Memory B cell (primary cell): ENCODE measurements at regions not wholly inside any gene's neighbourhood (a gene's known extent, or its start where the extent isn't known, plus 50 kb on each side); places are given as distances from the start of the nearest gene placed in this dataset.
"Not testable (repeated sequence)": the region's sequence is repeated elsewhere in the genome, so short reads cannot be mapped to it uniquely, and the experiment has no call there.

Experiments
- ATAC-seq: fragments of 150-1000 bp; cut with Tn5 transposase; 2 replicates; pipeline ENCODE4 v1.10.0; 2021; ENCODE audit warnings: low read depth, mild to moderate bottlenecking, moderate library complexity
- DNase-seq, 2 donors: peaks; one replicate each; pipeline ENCODE4 v3.0.0; 2022; ENCODE audit warnings: low spot score in 2 of 2
- H3K27ac Mint-ChIP-seq: one replicate; pipeline ENCODE4 v1.8.0; 2022; ENCODE audit warnings: mild to moderate bottlenecking, moderate library complexity, mixed read lengths
- H3K27me3 Mint-ChIP-seq: one replicate; pipeline ENCODE4 v1.8.0; 2022; ENCODE audit warnings: mixed read lengths
- H3K36me3 Mint-ChIP-seq: one replicate; pipeline ENCODE4 v1.8.0; 2022; ENCODE audit warnings: mild to moderate bottlenecking, mixed read lengths
- H3K4me1 Mint-ChIP-seq: one replicate; pipeline ENCODE4 v1.8.0; 2022; ENCODE audit warnings: mixed read lengths
- H3K4me3 Mint-ChIP-seq: one replicate; pipeline ENCODE4 v1.8.0; 2022; ENCODE audit warnings: mild to moderate bottlenecking, moderate library complexity, mixed read lengths
- H3K9me3 Mint-ChIP-seq: one replicate; pipeline ENCODE4 v1.8.0; 2022; ENCODE audit warnings: mixed read lengths

GRCh38 chr12:105864901-105865300 lies 273.9 kb downstream of the NUAK1 start:
- Mint-ChIP-seq H3K4me3 (no peak overlapping the region), H3K27me3 (peaks cover 9% of the 10 kb centered on the region), H3K4me1 (no peaks in the 10 kb centered on the region), H3K9me3 (no peaks in the 10 kb centered on the region), H3K27ac (no peak overlapping the region), H3K36me3 (no peaks in the 10 kb centered on the region)
- no peak for ATAC-seq
- DNase-seq, result no peak

DNA sequence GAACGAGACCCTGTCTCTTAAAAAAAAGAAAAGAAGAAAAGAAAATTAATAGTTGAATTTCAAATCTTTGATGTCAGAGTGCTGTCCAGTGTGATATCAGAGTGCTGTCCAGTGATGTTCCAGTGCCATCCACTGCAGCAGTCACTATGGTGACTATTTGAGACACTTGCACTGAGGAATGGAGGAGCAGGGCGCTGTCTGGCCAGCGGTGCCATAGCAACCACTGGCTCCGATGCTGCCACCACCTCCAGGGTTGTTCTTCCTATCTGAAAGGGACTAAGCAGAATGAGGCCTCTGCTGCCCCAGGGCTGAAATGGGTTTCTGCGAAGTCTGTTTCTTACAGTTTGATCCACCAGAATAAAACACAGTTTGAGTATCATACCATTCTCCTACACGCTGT lies 272.9 kb downstream of the NUAK1 start:
- DNase-seq (no peak), ATAC-seq (no peak)
- peaks cover 8% of the 10 kb centered on the region for H3K27me3 Mint-ChIP-seq
- H3K9me3 Mint-ChIP-seq, result peaks cover 4% of the 10 kb centered on the region
- no peaks in the 10 kb centered on the region for H3K36me3 Mint-ChIP-seq
- H3K4me3 Mint-ChIP-seq, result no peak overlapping the region
- no peak overlapping the region for H3K27ac Mint-ChIP-seq
- H3K4me1 Mint-ChIP-seq, result no peaks in the 10 kb centered on the region

DNA sequence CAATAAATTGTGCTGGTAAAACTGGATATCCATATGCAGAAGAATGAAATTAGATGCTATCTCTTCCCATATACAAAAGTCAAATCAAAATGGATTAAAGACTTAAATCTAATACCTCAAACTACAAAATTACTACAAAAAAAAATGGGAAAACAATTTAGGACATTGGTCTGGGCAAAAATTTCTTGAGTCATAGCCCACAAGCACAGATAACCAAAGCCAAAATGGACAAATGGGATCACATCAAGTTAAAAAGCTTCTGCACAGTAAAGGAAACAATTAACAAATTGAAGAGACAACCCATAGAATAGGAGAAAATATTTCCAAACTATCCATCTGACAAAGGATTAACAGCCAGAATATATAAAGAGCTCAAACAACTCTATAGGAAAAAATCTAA lies 264.6 kb downstream of the NUAK1 start:
- Mint-ChIP-seq H3K4me1 (no peaks in the 10 kb centered on the region), H3K27ac (no peak overlapping the region), H3K27me3 (peaks cover 1% of the 10 kb centered on the region), H3K9me3 (peaks cover 8% of the 10 kb centered on the region), H3K4me3 (no peak overlapping the region), H3K36me3 (no peaks in the 10 kb centered on the region)
- ATAC-seq (no peak), DNase-seq (no peak)

- Mint-ChIP-seq H3K4me1 (no peaks in the 10 kb centered on the region), H3K36me3 (no peaks in the 10 kb centered on the region), H3K4me3 (no peak overlapping the region), H3K9me3 (peaks cover 1% of the 10 kb centered on the region), H3K27ac (no peak overlapping the region), H3K27me3 (no peaks in the 10 kb centered on the region)
- DNase-seq (no peak), ATAC-seq (no peak)
Measured at GRCh38 chr12:105876396-105876927, 262.3 kb downstream of the NUAK1 start.

DNA sequence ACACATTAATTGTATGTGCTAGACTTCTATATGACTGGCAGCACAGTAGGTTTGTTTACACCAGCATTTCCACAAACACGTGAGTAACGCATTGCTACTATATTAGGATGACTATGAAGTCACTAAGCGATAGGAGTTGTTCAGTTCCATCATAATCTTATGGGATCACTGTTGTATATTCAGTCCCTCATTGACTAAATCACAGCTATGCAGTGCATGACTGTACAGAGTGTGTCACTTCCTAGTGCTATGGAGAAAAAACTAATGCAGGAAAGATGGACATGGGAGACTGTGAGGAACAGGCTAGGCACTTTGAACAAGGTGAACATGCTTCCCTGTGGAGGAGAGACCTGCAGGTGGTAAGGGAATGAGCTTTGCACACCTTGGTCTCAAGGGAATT lies 259.8 kb downstream of the NUAK1 start:
- Mint-ChIP-seq H3K27ac (no peak overlapping the region), H3K36me3 (no peaks in the 10 kb centered on the region), H3K4me1 (no peaks in the 10 kb centered on the region), H3K27me3 (peaks cover 1% of the 10 kb centered on the region), H3K9me3 (peaks cover 1% of the 10 kb centered on the region), H3K4me3 (no peak overlapping the region)
- ATAC-seq (no peak), DNase-seq (no peak)

GRCh38 chr12:105880824-105881388 lies 257.8 kb downstream of the NUAK1 start:
- no peak overlapping the region for H3K27ac Mint-ChIP-seq
- no peaks in the 10 kb centered on the region for H3K4me1 Mint-ChIP-seq
- H3K9me3 Mint-ChIP-seq, result no peaks in the 10 kb centered on the region
- H3K4me3 Mint-ChIP-seq, result no peak overlapping the region
- no peaks in the 10 kb centered on the region for H3K36me3 Mint-ChIP-seq
- ATAC-seq, result no peak
- no peak for DNase-seq
- H3K27me3 Mint-ChIP-seq, result peaks cover 1% of the 10 kb centered on the region

GRCh38 chr12:105882404-105882803 lies 256.4 kb downstream of the NUAK1 start:
- ATAC-seq (no peak), DNase-seq (no peak)
- H3K4me1 Mint-ChIP-seq, result no peaks in the 10 kb centered on the region

DNA sequence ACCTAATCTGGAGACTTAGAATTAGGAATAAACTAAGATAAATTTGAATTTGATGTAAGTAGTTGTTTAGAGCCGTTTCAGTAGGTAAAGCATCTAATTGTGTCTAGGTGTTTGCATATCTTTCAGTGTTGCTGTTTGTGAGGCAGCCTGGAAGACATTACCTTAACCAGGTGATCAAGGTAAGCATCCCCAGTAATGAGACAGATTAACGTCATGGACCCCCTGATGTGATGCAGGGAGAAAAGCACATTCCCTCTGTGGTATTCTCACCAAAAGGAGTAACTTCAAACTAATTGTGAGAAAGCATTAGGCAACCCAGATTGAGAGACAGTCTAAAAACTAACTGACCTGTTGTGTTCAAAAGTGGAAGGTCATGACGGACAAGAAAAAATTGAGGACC lies 251.6 kb downstream of the NUAK1 start:
- Mint-ChIP-seq H3K36me3 (no peaks in the 10 kb centered on the region), H3K4me1 (no peaks in the 10 kb centered on the region), H3K27ac (no peak overlapping the region), H3K4me3 (no peak overlapping the region), H3K27me3 (peaks cover 2% of the 10 kb centered on the region), H3K9me3 (no peaks in the 10 kb centered on the region)
- ATAC-seq, result no peak
- DNase-seq, result no peak

More at GRCh38 chr12:105882404-105882803, 256.4 kb downstream of the NUAK1 start:
- Mint-ChIP-seq H3K9me3 (no peaks in the 10 kb centered on the region), H3K4me3 (no peak overlapping the region), H3K27me3 (peaks cover 4% of the 10 kb centered on the region), H3K27ac (no peak overlapping the region), H3K36me3 (no peaks in the 10 kb centered on the region)

DNA sequence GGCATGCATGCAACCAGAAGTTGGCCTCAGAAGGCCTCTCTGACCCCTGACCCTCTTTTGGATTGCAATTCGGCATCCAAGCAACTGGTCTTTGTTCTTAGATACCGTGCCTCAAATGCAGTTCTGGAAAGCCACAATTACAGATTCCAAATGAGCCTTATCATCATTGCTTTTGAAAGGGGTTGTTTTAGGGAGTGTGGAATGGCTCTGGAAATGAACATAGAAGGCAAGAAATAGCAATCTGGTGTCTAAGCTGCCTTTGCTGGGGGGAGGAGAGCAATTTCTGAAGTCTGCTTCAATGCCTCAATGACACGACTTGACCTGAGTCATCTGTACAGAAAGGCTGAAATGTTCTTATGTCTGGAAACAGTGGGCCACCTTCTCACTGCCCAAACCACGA lies 250.1 kb downstream of the NUAK1 start:
- Mint-ChIP-seq H3K27ac (no peak overlapping the region), H3K27me3 (peaks cover 2% of the 10 kb centered on the region), H3K9me3 (peaks cover 2% of the 10 kb centered on the region), H3K4me3 (no peak overlapping the region), H3K36me3 (no peaks in the 10 kb centered on the region), H3K4me1 (no peaks in the 10 kb centered on the region)
- ATAC-seq, result no peak
- no peak for DNase-seq

- H3K36me3 Mint-ChIP-seq, result no peaks in the 10 kb centered on the region
- no peak overlapping the region for H3K4me3 Mint-ChIP-seq
- ATAC-seq (no peak), DNase-seq (no peak)
- peaks cover 2% of the 10 kb centered on the region for H3K9me3 Mint-ChIP-seq
- no peaks in the 10 kb centered on the region for H3K4me1 Mint-ChIP-seq
- peaks cover 2% of the 10 kb centered on the region for H3K27me3 Mint-ChIP-seq
- no peak overlapping the region for H3K27ac Mint-ChIP-seq
Measured at GRCh38 chr12:105892362-105892910, 246.3 kb downstream of the NUAK1 start.

DNA sequence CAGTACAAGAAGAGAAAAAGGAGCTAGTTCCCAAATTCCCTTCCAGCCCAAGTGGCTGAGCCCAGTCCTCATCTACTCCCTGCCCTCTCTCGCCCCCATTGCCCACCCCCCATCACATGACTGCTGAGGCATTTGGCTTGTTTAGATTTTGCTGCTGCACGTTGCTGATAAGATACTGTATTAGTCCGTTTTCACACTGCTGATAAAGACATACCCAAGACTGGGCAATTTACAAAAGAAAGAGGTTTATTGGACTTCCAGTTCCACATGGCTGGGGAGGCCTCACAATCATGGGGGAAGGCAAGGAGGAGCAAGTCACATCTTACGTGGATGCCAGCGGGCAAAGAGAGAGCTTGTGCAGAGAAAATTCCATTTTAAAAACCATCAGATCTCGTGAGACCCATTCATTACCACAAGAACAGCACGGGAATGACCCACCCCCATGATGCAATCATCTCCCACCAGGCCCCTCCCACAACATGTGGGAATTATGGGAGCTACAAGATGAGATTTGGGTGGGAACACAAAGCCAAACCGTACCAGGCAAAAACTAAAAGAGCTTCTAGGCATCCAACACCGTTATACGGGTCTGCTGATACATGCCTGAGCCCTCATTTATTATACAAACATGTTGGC lies 243.4 kb downstream of the NUAK1 start:
- ATAC-seq, H3K27ac Mint-ChIP-seq, H3K36me3 Mint-ChIP-seq, H3K4me3 Mint-ChIP-seq, H3K4me1 Mint-ChIP-seq, H3K27me3 Mint-ChIP-seq, H3K9me3 Mint-ChIP-seq, DNase-seq: not testable (repeated sequence)

DNA sequence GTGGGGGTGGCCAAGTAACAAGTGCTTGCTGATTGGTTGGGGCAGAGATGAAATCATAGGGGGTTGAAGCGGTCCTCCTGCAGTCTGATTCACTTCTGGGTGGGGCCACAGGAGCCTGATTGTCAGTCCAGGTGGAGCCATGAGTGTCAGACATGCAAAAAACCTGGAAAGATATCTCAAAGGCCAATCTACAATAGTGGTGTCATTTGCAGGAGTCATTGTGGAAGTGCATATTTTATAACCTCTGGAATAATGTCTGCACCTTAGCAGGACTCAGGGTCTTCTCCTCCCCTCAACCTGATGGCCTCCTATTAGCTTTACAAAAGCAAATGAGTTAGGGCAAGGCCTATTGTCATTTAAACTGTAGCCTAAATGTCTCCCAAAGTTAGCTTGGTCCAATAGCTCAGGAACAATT lies 241.4 kb downstream of the NUAK1 start:
- Mint-ChIP-seq H3K27me3 (peaks cover 3% of the 10 kb centered on the region), H3K27ac (no peak overlapping the region), H3K9me3 (peaks cover 2% of the 10 kb centered on the region), H3K4me3 (no peak overlapping the region), H3K36me3 (no peaks in the 10 kb centered on the region), H3K4me1 (no peaks in the 10 kb centered on the region)
- ATAC-seq (no peak), DNase-seq (no peak)

DNA sequence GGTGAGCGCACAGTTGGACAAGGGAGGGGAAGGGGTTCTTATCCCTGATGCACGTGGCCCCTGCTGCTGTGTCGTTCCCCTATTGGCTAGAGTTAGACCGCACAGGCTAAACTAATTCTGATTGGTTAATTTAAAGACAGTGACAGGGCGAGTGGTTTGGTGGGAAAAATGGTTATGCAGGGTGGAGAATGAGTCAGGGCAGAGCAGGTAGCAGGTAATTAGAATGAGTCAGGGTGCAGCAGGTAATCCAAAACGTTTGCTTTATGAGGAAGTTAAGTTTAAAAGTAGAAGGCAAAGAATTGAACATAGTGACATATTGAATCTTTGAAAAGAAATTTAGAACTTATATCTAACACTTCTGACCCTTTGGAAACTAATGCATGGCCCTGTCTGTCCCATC lies 240.5 kb downstream of the NUAK1 start:
- not testable (repeated sequence) for H3K27me3 Mint-ChIP-seq, H3K4me3 Mint-ChIP-seq, H3K9me3 Mint-ChIP-seq, DNase-seq, H3K4me1 Mint-ChIP-seq, H3K27ac Mint-ChIP-seq, ATAC-seq, H3K36me3 Mint-ChIP-seq

GRCh38 chr12:105899589-105899988 lies 239.2 kb downstream of the NUAK1 start:
- H3K9me3 Mint-ChIP-seq, result no peaks in the 10 kb centered on the region
- peaks cover 3% of the 10 kb centered on the region for H3K27me3 Mint-ChIP-seq
- no peaks in the 10 kb centered on the region for H3K4me1 Mint-ChIP-seq
- DNase-seq (no peak), ATAC-seq (no peak)
- H3K36me3 Mint-ChIP-seq, result no peaks in the 10 kb centered on the region
- no peak overlapping the region for H3K27ac Mint-ChIP-seq
- H3K4me3 Mint-ChIP-seq, result no peak overlapping the region

DNA sequence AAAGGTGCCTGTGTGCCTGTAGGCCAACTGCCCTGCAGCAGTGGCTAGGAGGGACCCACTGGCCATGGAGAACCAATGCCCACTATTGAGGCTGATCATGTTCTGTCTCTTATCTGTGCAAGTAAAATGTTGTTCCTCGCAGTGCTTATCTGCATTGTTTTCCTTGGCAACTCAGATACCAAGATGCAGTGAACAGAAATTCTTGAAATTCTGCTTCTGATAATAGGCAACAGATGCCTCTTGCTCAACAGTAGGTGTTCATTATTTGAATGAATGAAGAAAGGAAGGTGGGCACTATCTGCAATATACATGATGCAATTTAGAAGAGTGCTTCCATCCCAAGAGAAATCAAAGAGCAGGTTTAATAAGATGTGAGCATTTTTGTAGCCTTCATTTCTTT lies 232.2 kb downstream of the NUAK1 start:
- Mint-ChIP-seq H3K4me1 (no peaks in the 10 kb centered on the region), H3K27ac (no peak overlapping the region), H3K36me3 (no peaks in the 10 kb centered on the region), H3K27me3 (peaks cover 4% of the 10 kb centered on the region), H3K9me3 (no peaks in the 10 kb centered on the region), H3K4me3 (no peak overlapping the region)
- no peak for ATAC-seq
- DNase-seq, result no peak
